Muscle of leg (tissue), 3 donors: ENCODE measurements at regions not wholly inside any gene's neighbourhood (a gene's known extent, or its start where the extent isn't known, plus 50 kb on each side); places are given as distances from the start of the nearest gene placed in this dataset.

Experiments used
- DNase-seq: peaks from one replicate; pipeline ENCODE4 v3.0.0; 2013
- H3K27ac ChIP-seq: one replicate; pipeline ENCODE4 v1.5.1; 2013; ENCODE audit warnings: mild to moderate bottlenecking, low read length, control low read depth
- H3K27me3 ChIP-seq: one replicate; pipeline ENCODE4 v1.6.1; 2013; ENCODE audit warnings: low read length; ENCODE audit not compliant: control insufficient read depth, insufficient read depth
- H3K36me3 ChIP-seq: one replicate; pipeline ENCODE4 v1.6.1; 2013; ENCODE audit warnings: low read length; ENCODE audit not compliant: control insufficient read depth, insufficient read depth
- H3K4me1 ChIP-seq: one replicate; pipeline ENCODE4 v1.6.1; 2013; ENCODE audit warnings: low read length; ENCODE audit not compliant: control insufficient read depth, insufficient read depth
- H3K4me3 ChIP-seq: one replicate; pipeline ENCODE4 v1.5.1; 2013; ENCODE audit warnings: low read length, control low read depth
- H3K9me3 ChIP-seq: replicated peaks from 2 replicates; pipeline ENCODE4 v1.6.1; 2013; ENCODE audit warnings: low read depth, low read length; ENCODE audit not compliant: control insufficient read depth
- WGBS: methylation state at CpG from one replicate; pipeline ENCODE4 v1.1.5; 2013; ENCODE audit warnings: missing lambda C conversion rate; ENCODE audit not compliant: insufficient coverage; 5-methylcytosine and 5-hydroxymethylcytosine counted together

DNA sequence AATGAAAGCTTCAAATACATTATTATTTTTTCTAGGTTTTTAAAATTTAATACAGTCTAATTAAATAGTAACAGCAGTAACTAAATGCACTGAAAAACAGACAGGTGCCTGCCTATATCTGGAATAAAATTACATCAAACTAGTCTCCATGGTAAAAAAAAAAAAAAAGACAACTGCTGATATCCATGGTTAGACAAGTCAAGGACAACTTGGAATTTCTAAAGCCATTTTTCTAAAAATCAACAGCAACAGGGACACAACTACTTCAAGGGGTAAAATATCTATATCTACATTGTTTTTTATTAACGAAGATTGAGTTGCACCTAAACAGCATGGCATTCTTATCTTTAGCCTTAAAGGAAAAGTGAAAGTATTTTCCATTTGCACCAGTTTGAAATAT is 74.7 kb upstream of the VPREB1 start:
- Histone ChIP-seq H3K36me3 (no peaks in the 10 kb centered on the region), H3K27me3 (peaks cover 16% of the 10 kb centered on the region), H3K4me3 (no peak overlapping the region), H3K27ac (no peak overlapping the region), H3K9me3 (no peaks in the 10 kb centered on the region), H3K4me1 (no peaks in the 10 kb centered on the region)
- no peak for DNase-seq
- WGBS, result no CpG with 5 or more reads among the region's 1 CpG

GRCh38 chr22:22168941-22169867 is 75.4 kb upstream of the VPREB1 start:
- H3K9me3 ChIP-seq, result no peaks in the 10 kb centered on the region
- DNase-seq, result no peak
- no peaks in the 10 kb centered on the region for H3K4me1 ChIP-seq
- H3K36me3 ChIP-seq, result no peaks in the 10 kb centered on the region
- no peak overlapping the region for H3K4me3 ChIP-seq
- peaks cover 19% of the 10 kb centered on the region for H3K27me3 ChIP-seq
- no peak overlapping the region for H3K27ac ChIP-seq
- no CpG with 5 or more reads among the region's 9 CpGs for WGBS

DNA sequence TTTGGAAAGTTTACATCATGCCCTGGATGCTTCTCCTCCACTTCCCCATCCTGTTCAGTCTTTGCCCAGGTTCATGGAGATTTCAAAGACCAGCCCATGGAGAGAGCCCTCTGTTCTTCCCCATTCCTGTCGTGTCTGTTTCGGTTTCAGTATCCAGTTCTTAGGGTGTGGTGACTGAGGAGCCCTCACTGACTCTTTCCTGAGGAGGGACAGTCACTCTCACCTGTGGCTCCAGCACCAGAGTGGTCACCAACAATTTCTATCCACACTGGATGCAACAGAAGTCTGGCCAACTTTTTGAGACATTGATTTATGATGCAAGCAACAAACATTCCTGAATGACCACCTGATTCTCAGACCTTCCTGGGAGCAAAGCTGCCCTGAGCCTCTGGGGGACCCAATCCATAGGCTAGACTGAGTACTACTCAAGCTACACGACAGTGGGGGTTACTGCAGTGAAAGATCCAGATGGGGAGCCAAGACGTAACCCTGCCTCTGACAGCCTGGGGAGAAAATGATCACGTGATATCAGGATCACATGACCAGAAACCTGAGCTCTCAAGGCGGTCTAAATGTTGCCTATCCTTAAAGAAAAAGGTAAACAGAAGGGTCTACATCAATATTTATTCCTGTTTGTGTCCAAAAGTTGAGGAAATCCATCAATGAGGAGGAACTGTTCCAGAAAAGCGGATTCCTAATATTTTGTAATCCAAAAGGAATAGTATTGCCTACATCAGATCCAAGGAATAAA is 76.2 kb upstream of the VPREB1 start:
- peak; percentile 19 for DNase-seq
- Histone ChIP-seq H3K9me3 (no peaks in the 10 kb centered on the region), H3K27ac (no peak overlapping the region), H3K4me1 (no peaks in the 10 kb centered on the region), H3K4me3 (no peak overlapping the region), H3K36me3 (no peaks in the 10 kb centered on the region), H3K27me3 (peaks cover 19% of the 10 kb centered on the region)
- 30% methylated on average over 3 of the region's 7 CpGs for WGBS

- peaks cover 21% of the 10 kb centered on the region for H3K27me3 ChIP-seq
- no CpG with 5 or more reads among the region's 2 CpGs for WGBS
- no peaks in the 10 kb centered on the region for H3K4me1 ChIP-seq
These were observed 76.8 kb upstream of the VPREB1 start for GRCh38 chr22:22167791-22168189.

GRCh38 chr22:22166941-22167713 is 77.5 kb upstream of the VPREB1 start:
- no peak for DNase-seq
- Histone ChIP-seq H3K36me3 (no peaks in the 10 kb centered on the region), H3K27me3 (peaks cover 24% of the 10 kb centered on the region), H3K4me1 (no peaks in the 10 kb centered on the region), H3K27ac (no peak overlapping the region), H3K9me3 (no peaks in the 10 kb centered on the region), H3K4me3 (no peak overlapping the region)
- WGBS, result 14% methylated on average over 1 of the region's 5 CpGs

More at GRCh38 chr22:22167791-22168189, 76.8 kb upstream of the VPREB1 start:
- no peak for DNase-seq
- Histone ChIP-seq H3K9me3 (no peaks in the 10 kb centered on the region), H3K4me3 (no peak overlapping the region), H3K36me3 (no peaks in the 10 kb centered on the region), H3K27ac (no peak overlapping the region)

DNA sequence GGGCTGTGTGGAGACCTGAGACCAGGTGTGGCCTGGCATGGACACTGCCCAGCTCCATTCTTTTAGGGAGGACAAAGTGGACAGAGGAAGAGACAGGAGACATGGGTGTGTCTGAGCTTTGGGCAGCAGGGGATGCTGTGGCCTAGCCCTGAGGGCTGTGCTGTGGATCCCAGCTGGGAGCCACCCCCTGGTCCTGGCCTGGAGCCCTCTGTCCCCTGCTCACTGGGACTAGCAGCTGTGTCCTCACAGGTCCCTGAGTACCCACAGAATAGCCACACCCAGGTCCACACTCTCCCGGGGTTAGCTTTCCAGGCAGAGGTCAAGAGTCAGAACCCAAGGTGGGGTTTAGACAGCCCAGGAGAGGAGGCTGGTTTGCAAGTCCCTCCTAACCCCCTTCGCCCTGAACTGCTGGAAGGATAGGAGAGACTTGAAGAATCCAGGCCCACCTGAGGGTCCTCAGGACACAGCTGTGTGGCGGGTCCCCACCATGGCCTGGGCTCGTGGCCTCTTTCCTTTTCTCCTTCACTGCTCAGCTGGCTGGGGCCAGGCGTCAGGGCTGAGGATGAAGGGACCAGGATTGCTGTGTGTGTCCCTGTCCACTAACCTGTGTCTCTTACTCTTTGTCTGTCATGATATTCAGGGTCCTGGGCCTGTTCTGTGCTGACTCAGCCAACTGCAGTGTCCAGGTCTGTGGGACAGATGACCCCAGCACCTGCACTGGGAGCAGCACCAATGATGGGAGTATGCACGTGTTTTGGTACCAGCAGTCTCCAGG is 78.5 kb upstream of the VPREB1 start:
- Histone ChIP-seq H3K36me3 (no peaks in the 10 kb centered on the region), H3K4me1 (no peaks in the 10 kb centered on the region), H3K4me3 (no peak overlapping the region), H3K27ac (no peak overlapping the region), H3K27me3 (peaks cover 22% of the 10 kb centered on the region), H3K9me3 (no peaks in the 10 kb centered on the region)
- DNase-seq, result no peak
- 100% methylated on average over 1 of the region's 6 CpGs for WGBS

DNA sequence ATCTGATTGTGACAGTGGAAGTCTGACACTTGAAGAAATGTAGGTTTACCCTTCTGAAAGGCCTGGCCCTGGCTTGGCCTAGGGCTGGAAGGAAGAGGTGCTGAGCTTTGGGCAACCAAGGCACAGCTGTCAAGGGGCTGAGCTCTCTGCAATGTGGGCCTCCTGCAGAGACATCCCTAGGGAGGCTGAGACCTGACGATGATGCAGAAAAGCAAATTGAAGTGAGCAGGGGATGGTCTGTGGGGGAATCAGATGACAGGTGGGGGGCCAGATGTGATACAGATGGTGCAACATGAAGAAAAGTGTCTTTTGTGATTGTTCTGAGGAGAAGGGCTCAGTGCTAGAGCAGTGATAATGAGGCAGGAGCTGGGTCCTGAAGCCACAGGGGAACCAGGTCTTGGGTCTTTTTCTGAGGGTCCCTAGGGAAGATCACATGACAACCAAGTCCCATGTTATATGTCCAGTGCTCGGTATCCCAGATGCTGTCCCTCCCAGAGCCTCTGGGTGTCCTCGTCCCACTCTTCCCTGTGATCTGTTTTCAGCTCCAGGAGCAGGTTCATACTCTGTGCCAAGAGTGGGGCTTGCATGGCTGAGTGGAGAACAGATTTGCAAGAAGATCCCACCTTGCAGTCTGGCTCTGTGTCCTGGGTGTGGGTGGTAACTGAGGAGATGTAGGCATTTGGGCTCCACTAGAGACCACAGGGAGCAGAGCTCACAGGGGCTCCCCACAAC is 79.9 kb upstream of the VPREB1 start:
- H3K27me3 ChIP-seq, result peaks cover 22% of the 10 kb centered on the region
- H3K4me3 ChIP-seq, result no peak overlapping the region
- no peaks in the 10 kb centered on the region for H3K9me3 ChIP-seq
- H3K4me1 ChIP-seq, result no peaks in the 10 kb centered on the region
- H3K27ac ChIP-seq, result no peak overlapping the region
- DNase-seq, result no peak
- 11% methylated on average over 3 of the region's 3 CpGs for WGBS
- no peaks in the 10 kb centered on the region for H3K36me3 ChIP-seq

- Histone ChIP-seq H3K27me3 (peaks cover 18% of the 10 kb centered on the region), H3K36me3 (no peaks in the 10 kb centered on the region), H3K4me1 (no peaks in the 10 kb centered on the region), H3K9me3 (no peaks in the 10 kb centered on the region), H3K27ac (no peak overlapping the region), H3K4me3 (no peak overlapping the region)
- 54% methylated on average over 3 of the region's 9 CpGs for WGBS
- no peak for DNase-seq
These were observed 82.4 kb upstream of the VPREB1 start for GRCh38 chr22:22161924-22162851.
